Chondrocyte (in vitro differentiated cells): ENCODE measurements at regions not wholly inside any gene's neighbourhood (a gene's known extent, or its start where the extent isn't known, plus 50 kb on each side); places are given as distances from the start of the nearest gene placed in this dataset.

Experiments used
- DNase-seq: peaks from one replicate; pipeline ENCODE4 v3.0.0; 2021; ENCODE audit warnings: mixed read lengths, low spot score
- H3K27ac Mint-ChIP-seq: one replicate; pipeline ENCODE4 v1.8.0; 2021; ENCODE audit warnings: mild to moderate bottlenecking, moderate library complexity, mixed read lengths; ENCODE audit not compliant: unreplicated experiment
- H3K27me3 Mint-ChIP-seq: 2 replicates; pipeline ENCODE4 v1.8.0; 2021; ENCODE audit warnings: low read depth, mixed read lengths
- H3K36me3 Mint-ChIP-seq: 2 replicates; pipeline ENCODE4 v1.8.0; 2021; ENCODE audit warnings: low read depth, mixed read lengths
- H3K4me1 Mint-ChIP-seq: 2 replicates; pipeline ENCODE4 v1.8.0; 2021; ENCODE audit warnings: low read depth, mild to moderate bottlenecking, mixed read lengths
- H3K4me3 Mint-ChIP-seq: one replicate; pipeline ENCODE4 v1.8.0; 2021; ENCODE audit warnings: mild to moderate bottlenecking, moderate library complexity, mixed read lengths; ENCODE audit not compliant: unreplicated experiment
- H3K9me3 Mint-ChIP-seq: 2 replicates; pipeline ENCODE4 v1.8.0; 2021; ENCODE audit warnings: low read depth, mixed read lengths
- CTCF ChIP-seq: fragments of 200-600 bp; sonication (generic); IDR thresholded peaks from 2 replicates; pipeline ENCODE4 v1.5.0; 2021; ENCODE audit warnings: antibody characterized with exemption, mild to moderate bottlenecking, moderate library complexity

GRCh38 chr2:59881218-59881617 is 672.2 kb downstream of the BCL11A start:
- TF ChIP-seq CTCF = no peak
- H3K27ac Mint-ChIP-seq = no peak overlapping the region
- no peaks in the 10 kb centered on the region for H3K4me1 Mint-ChIP-seq
- no peaks in the 10 kb centered on the region for H3K9me3 Mint-ChIP-seq
- H3K4me3 Mint-ChIP-seq = no peak overlapping the region
- peaks cover 4% of the 10 kb centered on the region for H3K27me3 Mint-ChIP-seq
- DNase-seq = no peak
- H3K36me3 Mint-ChIP-seq = no peaks in the 10 kb centered on the region

GRCh38 chr2:59879700-59880131 is 673.7 kb downstream of the BCL11A start:
- TF ChIP-seq CTCF = no peak
- H3K9me3 Mint-ChIP-seq = no peaks in the 10 kb centered on the region
- no peak overlapping the region for H3K27ac Mint-ChIP-seq
- H3K4me1 Mint-ChIP-seq = no peaks in the 10 kb centered on the region
- H3K27me3 Mint-ChIP-seq = peaks cover 4% of the 10 kb centered on the region
- H3K4me3 Mint-ChIP-seq = no peak overlapping the region
- no peak for DNase-seq
- H3K36me3 Mint-ChIP-seq = no peaks in the 10 kb centered on the region

DNA sequence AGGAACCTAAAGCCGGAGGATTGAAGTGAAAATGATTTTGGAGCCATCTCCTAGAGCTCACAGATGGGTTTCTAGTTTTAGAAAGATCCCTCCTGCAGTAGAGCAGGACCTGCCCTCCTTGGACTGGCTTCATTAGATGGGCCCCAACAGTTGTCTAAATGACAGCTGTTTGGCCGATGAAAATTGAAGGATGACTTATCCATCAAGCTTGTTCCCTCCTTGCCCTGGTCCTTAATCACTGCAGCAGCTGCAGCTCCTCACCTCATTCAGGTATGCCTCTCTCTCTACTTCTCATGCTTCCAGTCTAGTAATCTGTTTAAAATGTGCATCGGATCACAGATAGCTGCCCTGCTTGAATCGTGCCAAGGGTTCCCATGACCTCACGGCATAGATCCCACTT is 677.6 kb downstream of the BCL11A start:
- no peak for DNase-seq
- no peaks in the 10 kb centered on the region for H3K9me3 Mint-ChIP-seq
- H3K36me3 Mint-ChIP-seq = no peaks in the 10 kb centered on the region
- no peak overlapping the region for H3K4me3 Mint-ChIP-seq
- no peak for TF ChIP-seq CTCF
- peaks cover 4% of the 10 kb centered on the region for H3K27me3 Mint-ChIP-seq
- no peaks in the 10 kb centered on the region for H3K4me1 Mint-ChIP-seq
- H3K27ac Mint-ChIP-seq = no peak overlapping the region

GRCh38 chr2:59874971-59875755 is 678.3 kb downstream of the BCL11A start:
- no peak for TF ChIP-seq CTCF
- no peak for DNase-seq
- no peak overlapping the region for H3K27ac Mint-ChIP-seq
- no peaks in the 10 kb centered on the region for H3K36me3 Mint-ChIP-seq
- peaks cover 4% of the 10 kb centered on the region for H3K27me3 Mint-ChIP-seq
- no peak overlapping the region for H3K4me3 Mint-ChIP-seq
- no peaks in the 10 kb centered on the region for H3K9me3 Mint-ChIP-seq
- H3K4me1 Mint-ChIP-seq = no peaks in the 10 kb centered on the region

GRCh38 chr2:59874361-59874760 is 679.1 kb downstream of the BCL11A start:
- no peak overlapping the region for H3K27ac Mint-ChIP-seq
- peaks cover 2% of the 10 kb centered on the region for H3K27me3 Mint-ChIP-seq
- TF ChIP-seq CTCF = no peak
- no peaks in the 10 kb centered on the region for H3K4me1 Mint-ChIP-seq
- no peak overlapping the region for H3K4me3 Mint-ChIP-seq
- no peaks in the 10 kb centered on the region for H3K36me3 Mint-ChIP-seq
- DNase-seq = no peak
- no peaks in the 10 kb centered on the region for H3K9me3 Mint-ChIP-seq
